Panc1 (cell line): ENCODE measurements at regions not wholly inside any gene's neighbourhood (a gene's known extent, or its start where the extent isn't known, plus 50 kb on each side); places are given as distances from the start of the nearest gene placed in this dataset.

ENCODE experiments used
- POLR2AphosphoS5 ChIP-seq: IDR thresholded peaks from 2 replicates; pipeline ENCODE4 v1.6.1; 2012; ENCODE audit warnings: mild to moderate bottlenecking, low read depth, low read length, moderate library complexity
- REST ChIP-seq, 2 experiments: IDR thresholded peaks; 2 replicates each; pipeline ENCODE4 v1.6.1; 2011 to 2012; ENCODE audit warnings: low read depth in 2 of 2, control low read depth in 1 of 2, low read length in 1 of 2, mild to moderate bottlenecking in 1 of 2, moderate library complexity in 1 of 2; ENCODE audit not compliant: insufficient read depth in 1 of 2
- TF ChIP-seq, protein P1 (sequence below): fragments of 450-650 bp; IDR thresholded peaks from 2 replicates; pipeline ENCODE4 v1.5.1; 2017; ENCODE audit warnings: mild to moderate bottlenecking

GRCh38 chr3:6726811-6727210 lies 134.1 kb upstream of the GRM7 start:
- TF ChIP-seq, protein P1, sequence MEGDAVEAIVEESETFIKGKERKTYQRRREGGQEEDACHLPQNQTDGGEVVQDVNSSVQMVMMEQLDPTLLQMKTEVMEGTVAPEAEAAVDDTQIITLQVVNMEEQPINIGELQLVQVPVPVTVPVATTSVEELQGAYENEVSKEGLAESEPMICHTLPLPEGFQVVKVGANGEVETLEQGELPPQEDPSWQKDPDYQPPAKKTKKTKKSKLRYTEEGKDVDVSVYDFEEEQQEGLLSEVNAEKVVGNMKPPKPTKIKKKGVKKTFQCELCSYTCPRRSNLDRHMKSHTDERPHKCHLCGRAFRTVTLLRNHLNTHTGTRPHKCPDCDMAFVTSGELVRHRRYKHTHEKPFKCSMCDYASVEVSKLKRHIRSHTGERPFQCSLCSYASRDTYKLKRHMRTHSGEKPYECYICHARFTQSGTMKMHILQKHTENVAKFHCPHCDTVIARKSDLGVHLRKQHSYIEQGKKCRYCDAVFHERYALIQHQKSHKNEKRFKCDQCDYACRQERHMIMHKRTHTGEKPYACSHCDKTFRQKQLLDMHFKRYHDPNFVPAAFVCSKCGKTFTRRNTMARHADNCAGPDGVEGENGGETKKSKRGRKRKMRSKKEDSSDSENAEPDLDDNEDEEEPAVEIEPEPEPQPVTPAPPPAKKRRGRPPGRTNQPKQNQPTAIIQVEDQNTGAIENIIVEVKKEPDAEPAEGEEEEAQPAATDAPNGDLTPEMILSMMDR, result no peak
- TF ChIP-seq POLR2AphosphoS5 (no peak), REST (IDR thresholded peaks at IDR 0.05; ENCODE audit: insufficient read depth in 1 of 2, low read depth in 2 of 2, low read length in 1 of 2) (no peak)
